NCI-H510A (cell line): ENCODE measurements at regions not wholly inside any gene's neighbourhood (a gene's known extent, or its start where the extent isn't known, plus 50 kb on each side); places are given as distances from the start of the nearest gene placed in this dataset.
"Not testable (repeated sequence)": the region's sequence is repeated elsewhere in the genome, so short reads cannot be mapped to it uniquely, and the experiment has no call there.

Experiments used
- DNase-seq: peaks from one replicate; lab custom pipeline; 2025; lab: John Stamatoyannopoulos, UW

- DNase-seq, result no peak
These were observed 129.2 kb downstream of the ATP6V1G3 start for GRCh38 chr1:198411240-198411639.

DNA sequence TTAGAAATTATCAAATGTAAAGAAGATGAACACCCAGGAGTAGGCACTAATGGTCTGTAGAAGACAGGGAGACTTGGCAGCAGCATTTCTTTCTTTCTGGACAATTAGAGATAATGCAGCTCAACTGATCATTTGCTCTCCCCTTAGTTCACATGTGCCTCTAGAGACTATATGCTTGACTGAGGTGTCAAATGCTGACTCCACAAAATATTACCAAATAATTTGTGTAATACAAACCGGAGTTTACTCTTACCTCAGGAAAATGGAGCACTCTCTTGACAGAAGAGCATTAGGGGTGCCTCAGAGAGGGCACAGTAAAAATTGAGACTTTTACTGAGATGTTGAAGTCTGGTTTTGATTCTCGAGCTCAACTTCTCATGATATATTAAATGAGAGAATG is 131.8 kb downstream of the ATP6V1G3 start:
- DNase-seq, result no peak

DNA sequence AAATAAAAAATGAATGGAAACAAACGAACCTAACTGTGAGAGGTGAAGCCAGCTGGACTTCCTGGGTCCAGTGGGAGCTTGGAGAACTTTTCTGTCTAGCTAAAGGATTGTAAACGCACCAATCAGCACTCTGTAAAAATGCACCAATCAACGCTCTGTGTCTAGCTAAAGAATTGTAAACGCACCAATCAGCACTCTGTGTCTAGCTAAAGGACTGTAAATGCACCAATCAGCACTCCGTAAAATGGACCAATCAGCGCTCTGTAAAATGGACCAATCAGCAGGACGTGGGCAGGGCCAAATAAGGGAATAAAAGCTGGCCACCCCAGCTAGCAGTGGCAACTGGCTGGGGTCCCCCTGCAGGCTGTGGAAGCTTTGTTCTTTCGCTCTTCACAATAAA is 135.8 kb downstream of the ATP6V1G3 start:
- not testable (repeated sequence) for DNase-seq

GRCh38 chr1:198400063-198400462 is 140.4 kb downstream of the ATP6V1G3 start:
- DNase-seq, result no peak

DNA sequence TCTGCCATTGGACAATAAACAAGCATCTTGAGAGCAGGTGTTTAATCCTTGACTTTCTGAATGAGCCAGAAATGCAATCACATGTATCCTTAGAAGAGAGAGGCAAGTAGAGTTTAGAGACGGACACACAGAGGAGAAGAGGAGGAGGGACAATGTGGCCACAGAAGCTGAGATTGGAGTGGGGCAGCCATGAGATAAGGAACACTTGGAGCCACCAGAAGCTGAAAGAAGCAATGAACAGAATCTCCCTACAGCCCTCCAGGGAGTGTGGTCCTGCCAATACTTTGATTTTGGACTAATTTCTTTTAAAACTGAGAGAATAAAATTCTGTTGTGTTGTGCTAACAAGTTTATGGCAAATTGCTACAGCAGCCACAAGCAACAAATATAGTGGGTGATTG is 141.0 kb downstream of the ATP6V1G3 start:
- DNase-seq, result no peak

DNA sequence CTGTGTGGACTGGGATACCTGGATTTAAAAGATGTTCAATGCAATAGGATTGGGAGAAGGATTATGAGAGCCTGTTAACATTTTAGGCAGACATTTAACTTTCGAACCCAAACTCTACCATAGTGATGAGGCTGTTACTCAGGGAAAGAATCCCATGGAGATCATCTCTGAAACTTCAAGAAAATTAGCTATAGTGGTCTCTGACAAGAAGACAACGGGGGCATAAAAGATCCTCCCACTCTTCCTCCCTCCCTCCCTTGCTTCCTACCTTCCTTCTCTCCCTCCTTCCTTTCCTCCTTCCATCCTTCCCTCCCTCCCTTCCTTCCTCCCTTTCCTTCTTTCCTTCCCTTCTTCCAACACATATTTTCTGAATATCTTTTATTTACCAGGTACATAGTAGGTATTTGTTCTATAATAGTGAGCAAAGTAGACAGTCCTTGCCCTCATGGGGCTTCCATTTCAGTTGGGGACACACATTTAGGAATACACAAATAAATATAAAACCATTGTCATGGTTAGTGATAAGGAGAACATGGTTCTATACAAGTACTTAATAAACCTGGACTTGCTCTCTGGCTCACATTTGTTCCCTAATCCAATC is 143.2 kb downstream of the ATP6V1G3 start:
- DNase-seq, result no peak

DNA sequence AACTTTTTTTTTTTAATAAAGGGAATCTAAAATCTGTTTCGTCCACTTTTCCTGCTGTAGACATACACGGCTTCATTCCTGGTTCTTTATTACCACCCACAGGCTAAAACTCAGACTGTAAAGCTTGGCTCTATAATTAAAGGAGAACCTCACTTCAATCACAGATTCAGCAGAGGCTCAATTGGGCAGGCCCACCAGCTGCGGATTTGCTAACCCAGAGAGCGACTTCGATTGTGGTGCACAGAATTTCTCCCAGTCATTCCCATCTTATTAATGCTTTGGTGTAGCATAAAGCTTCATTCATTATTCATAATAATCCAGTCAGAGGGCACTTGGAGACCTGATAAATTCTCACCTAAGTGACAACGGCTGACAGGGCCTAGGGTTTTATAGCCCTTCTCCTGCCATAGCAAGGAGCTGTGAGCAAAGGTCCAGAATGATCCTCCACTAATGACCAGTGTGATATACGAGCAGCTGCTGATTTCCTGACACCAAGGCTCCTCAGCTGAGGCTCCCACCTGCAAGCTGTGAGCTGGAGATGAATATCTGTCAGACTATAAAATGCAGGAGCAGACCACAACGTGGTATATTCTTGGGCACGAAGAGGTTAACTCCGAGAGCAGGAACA is 149.0 kb downstream of the ATP6V1G3 start:
- DNase-seq, result no peak

- DNase-seq, result no peak
These were observed 152.9 kb downstream of the ATP6V1G3 start for GRCh38 chr1:198387587-198387986.

GRCh38 chr1:198380275-198380674 is 160.2 kb downstream of the ATP6V1G3 start:
- DNase-seq, result no peak

DNA sequence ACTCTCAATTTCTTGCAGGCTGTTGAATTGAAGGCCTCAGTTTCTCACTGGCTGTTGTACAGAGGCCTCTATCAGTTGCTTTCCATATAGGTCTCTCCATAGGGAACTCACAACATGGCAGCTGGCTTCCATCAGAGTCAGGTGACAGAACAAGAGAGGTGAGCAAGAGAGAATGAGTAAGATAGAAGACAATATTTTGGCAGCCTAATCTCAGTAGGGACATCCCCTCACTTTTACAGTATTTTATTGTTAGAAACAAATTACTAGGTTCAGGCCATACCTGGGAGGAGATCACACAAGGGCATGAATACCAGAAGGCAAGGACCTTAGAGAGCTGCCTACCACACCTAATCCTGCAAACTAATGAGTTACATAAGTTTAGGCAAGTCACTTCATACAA is 162.8 kb downstream of the ATP6V1G3 start:
- no peak for DNase-seq

GRCh38 chr1:198374288-198374687 is 166.2 kb downstream of the ATP6V1G3 start:
- DNase-seq, result no peak

DNA sequence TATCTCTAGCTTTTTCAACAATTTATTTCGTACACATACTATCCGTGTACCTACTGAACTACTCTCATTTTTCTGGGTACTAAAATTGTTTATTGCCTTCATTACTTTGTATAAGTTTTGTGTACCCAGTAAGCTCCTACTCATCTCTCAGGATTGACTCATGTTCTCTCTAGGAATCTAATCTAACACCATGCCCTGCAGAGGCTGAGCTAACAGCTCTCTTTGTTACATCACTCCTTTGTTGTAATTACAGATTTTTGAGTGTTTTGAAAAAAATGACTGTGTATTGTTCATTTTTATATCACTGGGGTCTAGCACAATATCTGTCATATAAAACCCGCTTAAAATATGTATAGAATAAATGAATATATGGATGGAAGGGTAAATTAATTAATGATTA is 167.1 kb downstream of the ATP6V1G3 start:
- no peak for DNase-seq
